ENCODE measurements at regions not wholly inside any gene's neighbourhood (a gene's known extent, or its start where the extent isn't known, plus 50 kb on each side); places are given as distances from the start of the nearest gene placed in this dataset.

- H3K27ac Mint-ChIP-seq (ENCODE audit: unreplicated experiment), result no peak overlapping the region
- no peaks in the 10 kb centered on the region for H3K36me3 ChIP-seq (ENCODE audit: insufficient read depth, low read length)
- no peak overlapping the region for H3K9ac ChIP-seq (ENCODE audit: low read length)
- peaks cover 1% of the 10 kb centered on the region for H3K9me3 Mint-ChIP-seq (ENCODE audit: unreplicated experiment)
- no peak overlapping the region for H3K4me2 ChIP-seq (ENCODE audit: low read length)
- TF ChIP-seq CTCF (IDR thresholded peaks at IDR 0.05; ENCODE audit: insufficient read depth, low read depth, low read length) (no peak), EZH2 (IDR thresholded peaks at IDR 0.05; ENCODE audit: insufficient read depth, low read length) (no peak)
- no peak overlapping the region for H3K4me3 ChIP-seq (ENCODE audit: insufficient read depth, low read depth, low read length)
- no peaks in the 10 kb centered on the region for H3K4me1 Mint-ChIP-seq (ENCODE audit: low read depth, unreplicated experiment)
- H3K4me1 ChIP-seq (ENCODE audit: insufficient read depth, low read length), result no peaks in the 10 kb centered on the region
- H4K20me1 ChIP-seq (ENCODE audit: insufficient read depth, low read length), result no peaks in the 10 kb centered on the region
- H3K36me3 Mint-ChIP-seq (ENCODE audit: low read depth, unreplicated experiment), result no peaks in the 10 kb centered on the region
- H2AFZ ChIP-seq (ENCODE audit: low read depth, low read length), result no peak overlapping the region
- no peaks in the 10 kb centered on the region for H3K79me2 ChIP-seq (ENCODE audit: insufficient read depth, low read length)
- FAIRE-seq, result no peak
- no peak overlapping the region for H3K27ac ChIP-seq (ENCODE audit: low read depth, low read length)
- no peaks in the 10 kb centered on the region for H3K9me3 ChIP-seq (ENCODE audit: insufficient read depth, low read depth, low read length)
- peaks cover 50% of the 10 kb centered on the region for H3K27me3 Mint-ChIP-seq (ENCODE audit: low read depth, unreplicated experiment)
- no peak overlapping the region for H3K4me3 Mint-ChIP-seq (ENCODE audit: unreplicated experiment)
- H3K27me3 ChIP-seq (ENCODE audit: insufficient read depth, low read length), result peaks cover 3% of the 10 kb centered on the region
- DNase-seq (ENCODE audit: low read depth), result no peak
These were observed 117.7 kb upstream of the ZNF507 start for GRCh38 chr19:32227561-32228165.

GRCh38 chr19:32230441-32230840 is 115.0 kb upstream of the ZNF507 start:
- H3K27me3 ChIP-seq (ENCODE audit: insufficient read depth, low read length), result peaks cover 3% of the 10 kb centered on the region
- H3K9me3 Mint-ChIP-seq (ENCODE audit: unreplicated experiment), result peaks cover 1% of the 10 kb centered on the region
- no peaks in the 10 kb centered on the region for H3K4me1 ChIP-seq (ENCODE audit: insufficient read depth, low read length)
- no peaks in the 10 kb centered on the region for H3K36me3 ChIP-seq (ENCODE audit: insufficient read depth, low read length)
- no peaks in the 10 kb centered on the region for H4K20me1 ChIP-seq (ENCODE audit: insufficient read depth, low read length)
- H2AFZ ChIP-seq (ENCODE audit: low read depth, low read length), result no peak overlapping the region
- H3K27ac Mint-ChIP-seq (ENCODE audit: unreplicated experiment), result no peak overlapping the region
- peaks cover 34% of the 10 kb centered on the region for H3K27me3 Mint-ChIP-seq (ENCODE audit: low read depth, unreplicated experiment)
- H3K4me3 Mint-ChIP-seq (ENCODE audit: unreplicated experiment), result no peak overlapping the region
- H3K36me3 Mint-ChIP-seq (ENCODE audit: low read depth, unreplicated experiment), result no peaks in the 10 kb centered on the region
- H3K79me2 ChIP-seq (ENCODE audit: insufficient read depth, low read length), result no peaks in the 10 kb centered on the region
- H3K4me2 ChIP-seq (ENCODE audit: low read length), result no peak overlapping the region
- H3K9ac ChIP-seq (ENCODE audit: low read length), result no peak overlapping the region
- no peaks in the 10 kb centered on the region for H3K9me3 ChIP-seq (ENCODE audit: insufficient read depth, low read depth, low read length)
- no peak for FAIRE-seq
- no peak overlapping the region for H3K27ac ChIP-seq (ENCODE audit: low read depth, low read length)
- H3K4me1 Mint-ChIP-seq (ENCODE audit: low read depth, unreplicated experiment), result no peaks in the 10 kb centered on the region
- no peak overlapping the region for H3K4me3 ChIP-seq (ENCODE audit: insufficient read depth, low read depth, low read length)
- no peak for TF ChIP-seq EZH2 (IDR thresholded peaks at IDR 0.05; ENCODE audit: insufficient read depth, low read length)
- TF ChIP-seq CTCF (IDR thresholded peaks at IDR 0.05; ENCODE audit: insufficient read depth, low read depth, low read length), result no peak
- no peak for DNase-seq (ENCODE audit: low read depth)

GRCh38 chr19:32231020-32231419 is 114.4 kb upstream of the ZNF507 start:
- Mint-ChIP-seq H3K4me1 (ENCODE audit: low read depth, unreplicated experiment) (no peaks in the 10 kb centered on the region), H3K9me3 (ENCODE audit: unreplicated experiment) (peaks cover 1% of the 10 kb centered on the region), H3K4me3 (ENCODE audit: unreplicated experiment) (no peak overlapping the region), H3K27me3 (ENCODE audit: low read depth, unreplicated experiment) (peaks cover 33% of the 10 kb centered on the region), H3K27ac (ENCODE audit: unreplicated experiment) (no peak overlapping the region), H3K36me3 (ENCODE audit: low read depth, unreplicated experiment) (no peaks in the 10 kb centered on the region)
- FAIRE-seq, result no peak
- Histone ChIP-seq H3K27me3 (ENCODE audit: insufficient read depth, low read length) (peaks cover 3% of the 10 kb centered on the region), H3K36me3 (ENCODE audit: insufficient read depth, low read length) (no peaks in the 10 kb centered on the region), H3K9me3 (ENCODE audit: insufficient read depth, low read depth, low read length) (no peaks in the 10 kb centered on the region), H4K20me1 (ENCODE audit: insufficient read depth, low read length) (no peaks in the 10 kb centered on the region), H3K79me2 (ENCODE audit: insufficient read depth, low read length) (no peaks in the 10 kb centered on the region), H3K9ac (ENCODE audit: low read length) (no peak overlapping the region), H2AFZ (ENCODE audit: low read depth, low read length) (no peak overlapping the region), H3K4me3 (ENCODE audit: insufficient read depth, low read depth, low read length) (no peak overlapping the region), H3K4me1 (ENCODE audit: insufficient read depth, low read length) (no peaks in the 10 kb centered on the region), H3K27ac (ENCODE audit: low read depth, low read length) (no peak overlapping the region), H3K4me2 (ENCODE audit: low read length) (no peak overlapping the region)
- no peak for DNase-seq (ENCODE audit: low read depth)
- TF ChIP-seq CTCF (IDR thresholded peaks at IDR 0.05; ENCODE audit: insufficient read depth, low read depth, low read length) (no peak), EZH2 (IDR thresholded peaks at IDR 0.05; ENCODE audit: insufficient read depth, low read length) (no peak)

Data from astrocyte (in vitro differentiated cells and primary cell).